ENCODE measurements at regions not wholly inside any gene's neighbourhood (a gene's known extent, or its start where the extent isn't known, plus 50 kb on each side); places are given as distances from the start of the nearest gene placed in this dataset.

GRCh38 chr14:85315290-85315689 is 214.7 kb upstream of the FLRT2 start:
- DNase-seq: no peak
- TF ChIP-seq GATA1 (IDR thresholded peaks at IDR 0.05; ENCODE audit: low read depth, low read length): no peak
- TF ChIP-seq POLR2A (IDR thresholded peaks at IDR 0.05; ENCODE audit: low read length): no peak

- no peak for TF ChIP-seq GATA1 (IDR thresholded peaks at IDR 0.05; ENCODE audit: low read depth, low read length)
- no peak for TF ChIP-seq POLR2A (IDR thresholded peaks at IDR 0.05; ENCODE audit: low read length)
- DNase-seq: no peak
Measured at GRCh38 chr14:85315733-85316290, 214.1 kb upstream of the FLRT2 start.

- DNase-seq: no peak
- no peak for TF ChIP-seq POLR2A (IDR thresholded peaks at IDR 0.05; ENCODE audit: low read length)
- no peak for TF ChIP-seq GATA1 (IDR thresholded peaks at IDR 0.05; ENCODE audit: low read depth, low read length)
Measured at GRCh38 chr14:85316701-85317410, 213.1 kb upstream of the FLRT2 start.

- DNase-seq: no peak
- TF ChIP-seq POLR2A (IDR thresholded peaks at IDR 0.05; ENCODE audit: low read length): no peak
- no peak for TF ChIP-seq GATA1 (IDR thresholded peaks at IDR 0.05; ENCODE audit: low read depth, low read length)
Measured at GRCh38 chr14:85317491-85318021, 212.4 kb upstream of the FLRT2 start.

GRCh38 chr14:85319101-85319500 is 210.8 kb upstream of the FLRT2 start:
- DNase-seq: no peak
- no peak for TF ChIP-seq GATA1 (IDR thresholded peaks at IDR 0.05; ENCODE audit: low read depth, low read length)
- no peak for TF ChIP-seq POLR2A (IDR thresholded peaks at IDR 0.05; ENCODE audit: low read length)

GRCh38 chr14:85319998-85320630 is 209.8 kb upstream of the FLRT2 start:
- peak; percentile 13 to 44 for DNase-seq
- TF ChIP-seq POLR2A (IDR thresholded peaks at IDR 0.05; ENCODE audit: low read length): no peak
- TF ChIP-seq GATA1 (IDR thresholded peaks at IDR 0.05; ENCODE audit: low read depth, low read length): no peak

GRCh38 chr14:85325134-85326017 is 204.6 kb upstream of the FLRT2 start:
- TF ChIP-seq GATA1 (IDR thresholded peaks at IDR 0.05; ENCODE audit: low read depth, low read length) (no peak), POLR2A (IDR thresholded peaks at IDR 0.05; ENCODE audit: low read length) (no peak)
- DNase-seq: no peak

GRCh38 chr14:85332401-85332800 is 197.5 kb upstream of the FLRT2 start:
- TF ChIP-seq GATA1 (IDR thresholded peaks at IDR 0.05; ENCODE audit: low read depth, low read length): no peak
- no peak for TF ChIP-seq POLR2A (IDR thresholded peaks at IDR 0.05; ENCODE audit: low read length)
- DNase-seq: no peak

- TF ChIP-seq GATA1 (IDR thresholded peaks at IDR 0.05; ENCODE audit: low read depth, low read length) (no peak), POLR2A (IDR thresholded peaks at IDR 0.05; ENCODE audit: low read length) (no peak)
- no peak for DNase-seq
Measured at GRCh38 chr14:85333313-85333712, 196.6 kb upstream of the FLRT2 start.

GRCh38 chr14:85333841-85334240 is 196.1 kb upstream of the FLRT2 start:
- no peak for DNase-seq
- TF ChIP-seq GATA1 (IDR thresholded peaks at IDR 0.05; ENCODE audit: low read depth, low read length) (no peak), POLR2A (IDR thresholded peaks at IDR 0.05; ENCODE audit: low read length) (no peak)

GRCh38 chr14:85334316-85334715 is 195.6 kb upstream of the FLRT2 start:
- no peak for DNase-seq
- TF ChIP-seq GATA1 (IDR thresholded peaks at IDR 0.05; ENCODE audit: low read depth, low read length) (no peak), POLR2A (IDR thresholded peaks at IDR 0.05; ENCODE audit: low read length) (no peak)

GRCh38 chr14:85336257-85336656 is 193.7 kb upstream of the FLRT2 start:
- TF ChIP-seq GATA1 (IDR thresholded peaks at IDR 0.05; ENCODE audit: low read depth, low read length): no peak
- TF ChIP-seq POLR2A (IDR thresholded peaks at IDR 0.05; ENCODE audit: low read length): no peak
- no peak for DNase-seq

- TF ChIP-seq POLR2A (IDR thresholded peaks at IDR 0.05; ENCODE audit: low read length) (no peak), GATA1 (IDR thresholded peaks at IDR 0.05; ENCODE audit: low read depth, low read length) (no peak)
- no peak for DNase-seq
Measured at GRCh38 chr14:85336817-85337216, 193.1 kb upstream of the FLRT2 start.

- DNase-seq: no peak
- TF ChIP-seq GATA1 (IDR thresholded peaks at IDR 0.05; ENCODE audit: low read depth, low read length): no peak
- TF ChIP-seq POLR2A (IDR thresholded peaks at IDR 0.05; ENCODE audit: low read length): no peak
Measured at GRCh38 chr14:85338895-85339294, 191.0 kb upstream of the FLRT2 start.

Measured in erythroblast (primary cell).